Mesenchymal stem cell (in vitro differentiated cells and primary cell): ENCODE measurements at regions not wholly inside any gene's neighbourhood (a gene's known extent, or its start where the extent isn't known, plus 50 kb on each side); places are given as distances from the start of the nearest gene placed in this dataset.

ENCODE experiments used
- DNase-seq: peaks from one replicate; pipeline ENCODE4 v3.0.0-alpha.2; 2013
- H2AFZ ChIP-seq: one replicate; pipeline ENCODE4 v1.6.1; 2013; ENCODE audit warnings: low read depth, mild to moderate bottlenecking, control low read depth, inconsistent platforms, low read length, moderate library complexity
- H2AK5ac ChIP-seq: 2 replicates; pipeline ENCODE4 v1.6.1; 2013; ENCODE audit warnings: low read length, moderate library complexity, mild to moderate bottlenecking, inconsistent platforms; ENCODE audit not compliant: severe bottlenecking
- H2BK120ac ChIP-seq: one replicate; pipeline ENCODE4 v1.6.1; 2013; ENCODE audit warnings: low read depth, mild to moderate bottlenecking, inconsistent platforms, low read length, moderate library complexity
- H2BK12ac ChIP-seq, 2 experiments: one replicate each; pipeline ENCODE4 v1.6.1; 2013; ENCODE audit warnings: inconsistent platforms in 2 of 2, low read length in 2 of 2, mild to moderate bottlenecking in 2 of 2, moderate library complexity in 2 of 2, control low read depth in 1 of 2
- H2BK15ac ChIP-seq: one replicate; pipeline ENCODE4 v1.6.1; 2013; ENCODE audit warnings: mild to moderate bottlenecking, low read depth, inconsistent platforms; ENCODE audit not compliant: poor library complexity, severe bottlenecking
- H2BK5ac ChIP-seq: 2 replicates; pipeline ENCODE4 v1.6.1; 2013; ENCODE audit warnings: low read depth, mild to moderate bottlenecking, low read length, control low read depth, inconsistent platforms; ENCODE audit not compliant: poor library complexity, severe bottlenecking
- H3K14ac ChIP-seq, 2 experiments: one replicate each; pipeline ENCODE4 v1.6.1; 2013; ENCODE audit warnings: inconsistent platforms in 2 of 2, low read length in 2 of 2, control low read depth in 1 of 2, mild to moderate bottlenecking in 1 of 2, moderate library complexity in 1 of 2
- H3K18ac ChIP-seq, 2 experiments: one replicate each; pipeline ENCODE4 v1.6.1; 2013; ENCODE audit warnings: inconsistent platforms in 2 of 2, low read length in 2 of 2, control low read depth in 1 of 2, low read depth in 1 of 2, mild to moderate bottlenecking in 1 of 2
- H3K23ac ChIP-seq, 2 experiments: one replicate each; pipeline ENCODE4 v1.6.1; 2013; ENCODE audit warnings: inconsistent platforms in 2 of 2, low read length in 2 of 2, mild to moderate bottlenecking in 2 of 2, moderate library complexity in 2 of 2, control low read depth in 1 of 2
- H3K27ac ChIP-seq: 2 replicates; pipeline ENCODE4 v1.5.1; 2013; ENCODE audit warnings: mild to moderate bottlenecking, moderate library complexity, low read length, control low read depth, inconsistent platforms; ENCODE audit not compliant: poor library complexity, severe bottlenecking
- H3K27me3 ChIP-seq, 2 experiments: 2 replicates each; pipeline versions ENCODE4 v1.6.1 to v1.7.0; 2013; ENCODE audit warnings: low read length in 2 of 2, mild to moderate bottlenecking in 2 of 2, moderate library complexity in 2 of 2, control low read depth in 1 of 2, inconsistent platforms in 1 of 2; ENCODE audit not compliant: control insufficient read depth in 1 of 2, insufficient read depth in 1 of 2
- H3K36me3 ChIP-seq, 2 experiments: 2 replicates each; pipeline versions ENCODE4 v1.6.1 to v1.7.0; 2013; ENCODE audit warnings: low read length in 2 of 2, control low read depth in 1 of 2, inconsistent platforms in 1 of 2, low read depth in 1 of 2, mild to moderate bottlenecking in 1 of 2; ENCODE audit not compliant: insufficient read depth in 2 of 2, control insufficient read depth in 1 of 2
- H3K4ac ChIP-seq, 2 experiments: one replicate each; pipeline ENCODE4 v1.6.1; 2013; ENCODE audit warnings: inconsistent platforms in 2 of 2, low read length in 2 of 2, mild to moderate bottlenecking in 2 of 2, moderate library complexity in 2 of 2, control low read depth in 1 of 2, low read depth in 1 of 2
- H3K4me1 ChIP-seq: 2 replicates; pipeline ENCODE4 v1.6.1; 2013; ENCODE audit warnings: low read depth, low read length, control low read depth; ENCODE audit not compliant: control insufficient read depth, insufficient read depth
- H3K4me2 ChIP-seq: 2 replicates; pipeline ENCODE4 v1.6.1; 2013; ENCODE audit warnings: low read length, mild to moderate bottlenecking, inconsistent platforms; ENCODE audit not compliant: poor library complexity, severe bottlenecking
- H3K4me3 ChIP-seq, 2 experiments: 2 replicates each; pipeline versions ENCODE4 v1.5.1 to v1.7.0; 2013; ENCODE audit warnings: low read length in 2 of 2, mild to moderate bottlenecking in 2 of 2, control low read depth in 1 of 2, low read depth in 1 of 2; ENCODE audit not compliant: insufficient read depth in 1 of 2
- H3K79me1 ChIP-seq: replicated peaks from 2 replicates; pipeline ENCODE4 v1.6.1; 2013; ENCODE audit warnings: mild to moderate bottlenecking, control low read depth, low read length, inconsistent platforms; ENCODE audit not compliant: poor library complexity, severe bottlenecking
- H3K9ac ChIP-seq: 2 replicates; pipeline ENCODE4 v1.7.0; 2013; ENCODE audit warnings: mild to moderate bottlenecking, low read length, moderate library complexity
- H3K9me3 ChIP-seq: 2 replicates; pipeline ENCODE4 v1.7.0; 2013; ENCODE audit warnings: mild to moderate bottlenecking, low read length; ENCODE audit not compliant: control insufficient read depth
- H4K8ac ChIP-seq: one replicate; pipeline ENCODE4 v1.6.1; 2013; ENCODE audit warnings: inconsistent platforms, mild to moderate bottlenecking, low read length, moderate library complexity
- H4K91ac ChIP-seq: one replicate; pipeline ENCODE4 v1.6.1; 2013; ENCODE audit warnings: mild to moderate bottlenecking, low read length, inconsistent platforms
- WGBS: methylation state at CpG from one replicate; pipeline ENCODE4 v1.1.7; 2013; ENCODE audit warnings: mixed read lengths; 5-methylcytosine and 5-hydroxymethylcytosine counted together

GRCh38 chr9:75657015-75657414, 233.5 kb upstream of the PCSK5 start:
- no peak overlapping the region for H3K9ac ChIP-seq
- no peak for DNase-seq
- H3K36me3 ChIP-seq = no peaks in the 10 kb centered on the region
- no peak overlapping the region for H3K4me2 ChIP-seq
- no peak overlapping the region for H3K23ac ChIP-seq
- 75% methylated on average over 5 of the region's 5 CpGs for WGBS
- H4K91ac ChIP-seq = no peak overlapping the region
- H2AK5ac ChIP-seq = no peak overlapping the region
- no peak overlapping the region for H2BK120ac ChIP-seq
- H3K18ac ChIP-seq = no peak overlapping the region
- no peaks in the 10 kb centered on the region for H3K9me3 ChIP-seq
- no peaks in the 10 kb centered on the region for H3K4me1 ChIP-seq
- no peaks in the 10 kb centered on the region for H3K79me1 ChIP-seq
- H2BK12ac ChIP-seq = no peak overlapping the region
- no peak overlapping the region for H4K8ac ChIP-seq
- H3K4ac ChIP-seq = no peak overlapping the region
- no peak overlapping the region for H2BK15ac ChIP-seq
- no peak overlapping the region for H3K4me3 ChIP-seq
- no peak overlapping the region for H3K27ac ChIP-seq
- no peaks in the 10 kb centered on the region for H3K27me3 ChIP-seq
- no peak overlapping the region for H2BK5ac ChIP-seq
- H3K14ac ChIP-seq = no peak overlapping the region
- H2AFZ ChIP-seq = no peak overlapping the region

GRCh38 chr9:75658301-75658905, 232.1 kb upstream of the PCSK5 start:
- H3K27ac ChIP-seq = no peak overlapping the region
- no peaks in the 10 kb centered on the region for H3K36me3 ChIP-seq
- no peak overlapping the region for H3K4me3 ChIP-seq
- no peak overlapping the region for H2AK5ac ChIP-seq
- no peak overlapping the region for H3K4me2 ChIP-seq
- no peak overlapping the region for H3K18ac ChIP-seq
- DNase-seq = peak; percentile 1
- WGBS = 64% methylated on average over 7 of the region's 9 CpGs
- no peaks in the 10 kb centered on the region for H3K9me3 ChIP-seq
- H3K27me3 ChIP-seq = no peaks in the 10 kb centered on the region
- no peak overlapping the region for H4K8ac ChIP-seq
- H3K14ac ChIP-seq = no peak overlapping the region
- no peak overlapping the region for H2BK12ac ChIP-seq
- H2BK15ac ChIP-seq = no peak overlapping the region
- H4K91ac ChIP-seq = no peak overlapping the region
- no peak overlapping the region for H2AFZ ChIP-seq
- H2BK5ac ChIP-seq = no peak overlapping the region
- no peaks in the 10 kb centered on the region for H3K4me1 ChIP-seq
- H3K9ac ChIP-seq = no peak overlapping the region
- H3K4ac ChIP-seq = no peak overlapping the region
- H3K79me1 ChIP-seq = no peaks in the 10 kb centered on the region
- H2BK120ac ChIP-seq = no peak overlapping the region
- H3K23ac ChIP-seq = no peak overlapping the region

GRCh38 chr9:75664597-75664996, 225.9 kb upstream of the PCSK5 start:
- Histone ChIP-seq H3K9me3 (no peaks in the 10 kb centered on the region), H3K36me3 (no peaks in the 10 kb centered on the region), H3K4me3 (no peak overlapping the region), H3K14ac (no peak overlapping the region), H3K79me1 (no peaks in the 10 kb centered on the region), H2AFZ (no peak overlapping the region), H2BK15ac (no peak overlapping the region), H3K9ac (no peak overlapping the region), H4K8ac (no peak overlapping the region), H3K4me1 (no peaks in the 10 kb centered on the region), H2BK120ac (no peak overlapping the region), H4K91ac (no peak overlapping the region), H3K4me2 (no peak overlapping the region), H3K27ac (no peak overlapping the region), H3K4ac (no peak overlapping the region), H3K27me3 (no peaks in the 10 kb centered on the region), H3K23ac (no peak overlapping the region), H2BK5ac (no peak overlapping the region), H2BK12ac (no peak overlapping the region), H3K18ac (no peak overlapping the region), H2AK5ac (no peak overlapping the region)
- no peak for DNase-seq
- WGBS = 90% methylated on average over 3 of the region's 4 CpGs

- Histone ChIP-seq H2AK5ac (no peak overlapping the region), H3K9me3 (no peaks in the 10 kb centered on the region), H3K4me2 (no peak overlapping the region), H3K23ac (no peak overlapping the region), H2BK120ac (no peak overlapping the region), H2BK15ac (no peak overlapping the region), H3K4ac (no peak overlapping the region), H3K14ac (no peak overlapping the region), H4K8ac (no peak overlapping the region), H3K27me3 (no peaks in the 10 kb centered on the region), H3K36me3 (no peaks in the 10 kb centered on the region), H2AFZ (no peak overlapping the region), H2BK12ac (no peak overlapping the region), H2BK5ac (no peak overlapping the region), H3K9ac (no peak overlapping the region), H3K27ac (no peak overlapping the region), H3K79me1 (no peaks in the 10 kb centered on the region), H4K91ac (no peak overlapping the region), H3K4me3 (no peak overlapping the region), H3K18ac (no peak overlapping the region), H3K4me1 (no peaks in the 10 kb centered on the region)
- DNase-seq = no peak
- 78% methylated on average over 8 of the region's 10 CpGs for WGBS
Measured at GRCh38 chr9:75666856-75667554, 223.5 kb upstream of the PCSK5 start.
